ENCODE measurements at regions not wholly inside any gene's neighbourhood (a gene's known extent, or its start where the extent isn't known, plus 50 kb on each side); places are given as distances from the start of the nearest gene placed in this dataset.

GRCh38 chr17:79214940-79215604, 140.4 kb downstream of the ENGASE start:
- H3K9ac ChIP-seq (ENCODE audit: low read depth in 2 of 2, low read length in 2 of 2): no peak overlapping the region

GRCh38 chr17:79214459-79214858, 139.8 kb downstream of the ENGASE start:
- H3K36me3 ChIP-seq: no peaks in the 10 kb centered on the region
- H3K9me3 ChIP-seq: no peaks in the 10 kb centered on the region
- H3K9ac ChIP-seq (ENCODE audit: low read depth in 2 of 2, low read length in 2 of 2): no peak overlapping the region
- no peak for DNase-seq
- H3K4me1 ChIP-seq: no peaks in the 10 kb centered on the region
- intact Hi-C loops (cut with DNase I): no loop called here
- no peak overlapping the region for H3K27ac ChIP-seq
- H3K4me3 ChIP-seq: no peak overlapping the region
- no peak for TF ChIP-seq CTCF (IDR thresholded peaks at IDR 0.05)
- H3K27me3 ChIP-seq: peaks cover 3% of the 10 kb centered on the region

More at GRCh38 chr17:79214940-79215604, 140.4 kb downstream of the ENGASE start:
- no peaks in the 10 kb centered on the region for H3K36me3 ChIP-seq
- H3K27ac ChIP-seq: no peak overlapping the region
- no peak for TF ChIP-seq CTCF (IDR thresholded peaks at IDR 0.05)
- H3K4me1 ChIP-seq: no peaks in the 10 kb centered on the region
- intact Hi-C loops (cut with DNase I): no loop called here
- no peaks in the 10 kb centered on the region for H3K9me3 ChIP-seq
- DNase-seq: no peak
- no peak overlapping the region for H3K4me3 ChIP-seq
- H3K27me3 ChIP-seq: peaks cover 5% of the 10 kb centered on the region

- Histone ChIP-seq H3K27me3 (no peaks in the 10 kb centered on the region), H3K4me3 (no peak overlapping the region), H3K27ac (no peak overlapping the region), H3K9ac (ENCODE audit: low read depth in 2 of 2, low read length in 2 of 2) (no peak overlapping the region), H3K4me1 (no peaks in the 10 kb centered on the region), H3K9me3 (no peaks in the 10 kb centered on the region), H3K36me3 (no peaks in the 10 kb centered on the region)
- intact Hi-C loops (cut with DNase I): no loop called here
- DNase-seq: no peak
- no peak for TF ChIP-seq CTCF (IDR thresholded peaks at IDR 0.05)
These were observed 138.7 kb downstream of the ENGASE start for GRCh38 chr17:79213305-79213704.

- DNase-seq: no peak
- H3K27ac ChIP-seq: no peak overlapping the region
- TF ChIP-seq CTCF (IDR thresholded peaks at IDR 0.05): no peak
- no peaks in the 10 kb centered on the region for H3K27me3 ChIP-seq
- intact Hi-C loops (cut with DNase I): no loop called here
- no peaks in the 10 kb centered on the region for H3K4me1 ChIP-seq
- no peaks in the 10 kb centered on the region for H3K9me3 ChIP-seq
- H3K36me3 ChIP-seq: no peaks in the 10 kb centered on the region
- H3K4me3 ChIP-seq: no peak overlapping the region
- H3K9ac ChIP-seq (ENCODE audit: low read depth in 2 of 2, low read length in 2 of 2): no peak overlapping the region
These were observed 137.8 kb downstream of the ENGASE start for GRCh38 chr17:79212149-79213087.

- DNase-seq: no peak
- Histone ChIP-seq H3K9me3 (no peaks in the 10 kb centered on the region), H3K36me3 (no peaks in the 10 kb centered on the region), H3K4me3 (no peak overlapping the region), H3K27ac (no peak overlapping the region), H3K4me1 (no peaks in the 10 kb centered on the region), H3K27me3 (no peaks in the 10 kb centered on the region), H3K9ac (ENCODE audit: low read depth in 2 of 2, low read length in 2 of 2) (no peak overlapping the region)
- TF ChIP-seq CTCF (IDR thresholded peaks at IDR 0.05): no peak
- intact Hi-C loops (cut with DNase I): no loop called here
These were observed 136.6 kb downstream of the ENGASE start for GRCh38 chr17:79211061-79211770.
